Stimulated activated CD8-positive, alpha-beta memory T cell treated with anti-CD3 and anti-CD28 coated beads, Interleukin-7, amount 100 ng/mL, for 48 hours (primary cell): ENCODE measurements at regions not wholly inside any gene's neighbourhood (a gene's known extent, or its start where the extent isn't known, plus 50 kb on each side); places are given as distances from the start of the nearest gene placed in this dataset.

ENCODE experiments used
- DNase-seq, 2 donors: peaks; one replicate each; pipeline ENCODE4 v3.0.0-alpha.2; 2020; ENCODE audit warnings: low read depth in 1 of 2; ENCODE audit errors: extremely low read depth in 1 of 2

DNA sequence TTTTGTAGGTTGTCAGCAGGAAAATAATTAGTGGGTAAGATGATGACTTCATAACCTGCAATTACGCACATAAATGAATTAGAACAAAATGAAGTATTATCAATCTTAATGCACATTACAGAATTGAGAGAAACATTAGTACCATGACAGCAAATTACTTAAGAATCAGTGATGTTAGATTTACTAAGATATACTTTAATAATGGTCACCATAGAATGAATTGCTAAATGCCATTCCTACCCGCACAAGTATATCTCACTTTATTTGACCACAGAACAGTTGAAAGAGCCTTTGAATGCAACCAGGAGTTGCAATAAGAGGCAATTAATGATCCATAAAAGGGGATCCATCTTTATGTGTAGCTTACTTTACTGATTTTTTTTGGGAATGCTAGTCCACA is 816.4 kb upstream of the AGA start:
- DNase-seq, result no peak

DNA sequence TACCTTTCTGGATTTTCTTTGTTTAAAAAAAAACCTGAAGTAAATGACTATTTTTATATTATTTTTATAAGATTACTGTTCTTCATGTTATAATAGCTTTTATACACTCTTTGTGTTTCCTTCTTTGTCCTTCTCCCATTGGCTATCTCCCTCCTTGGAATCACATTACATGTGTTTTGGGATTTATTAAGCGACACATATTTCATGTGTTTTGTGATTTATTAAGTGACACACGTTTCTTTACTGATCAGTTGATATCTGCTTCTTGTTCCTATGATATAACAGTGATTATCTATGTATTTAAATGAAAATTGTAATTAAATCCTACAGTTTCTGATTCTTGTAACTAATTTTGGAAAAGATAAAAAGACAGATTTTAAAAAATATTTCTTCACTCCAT is 817.3 kb upstream of the AGA start:
- no peak for DNase-seq

- DNase-seq, result no peak
Observed at GRCh38 chr4:178264001-178264400, 821.8 kb upstream of the AGA start.

DNA sequence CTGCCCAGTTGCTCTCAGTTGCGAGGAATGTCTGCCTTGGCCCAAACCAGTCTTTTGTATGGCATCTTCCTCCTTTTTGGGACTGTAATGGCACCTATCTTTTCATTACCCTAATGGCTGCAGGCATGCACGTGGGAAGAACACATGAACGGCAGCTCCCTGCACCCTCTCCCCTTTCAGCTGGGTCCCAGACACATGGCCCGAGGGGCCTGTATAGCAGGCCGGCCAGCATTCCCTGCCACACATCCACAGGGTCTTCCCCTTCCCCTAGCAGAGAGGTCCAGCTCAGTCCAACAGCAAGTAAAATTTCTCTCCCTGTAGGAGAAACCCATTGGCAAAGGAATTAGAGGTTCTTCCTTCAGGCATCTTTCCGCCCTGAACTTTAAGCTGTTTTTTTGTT is 829.1 kb upstream of the AGA start:
- no peak for DNase-seq

DNA sequence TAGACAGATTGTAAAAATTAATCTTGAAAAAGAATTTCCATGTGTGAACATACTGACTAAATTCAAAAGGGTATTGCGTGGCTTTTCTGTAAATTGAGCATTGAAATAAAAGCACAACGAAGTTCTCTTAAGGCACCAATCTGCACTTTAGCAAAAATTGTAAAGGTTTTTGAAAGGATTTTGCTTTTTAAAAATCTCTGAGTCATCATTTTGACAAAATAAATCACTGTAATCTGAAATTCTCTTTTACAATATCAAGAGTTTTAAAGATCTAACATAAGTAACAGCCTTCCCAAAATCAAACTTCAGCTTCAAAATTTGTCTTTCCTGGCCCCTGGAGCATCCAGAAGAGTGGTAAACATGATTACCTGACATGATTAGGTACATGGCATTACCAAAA is 830.9 kb upstream of the AGA start:
- DNase-seq, result no peak

GRCh38 chr4:178275671-178276360 is 833.6 kb upstream of the AGA start:
- no peak for DNase-seq

DNA sequence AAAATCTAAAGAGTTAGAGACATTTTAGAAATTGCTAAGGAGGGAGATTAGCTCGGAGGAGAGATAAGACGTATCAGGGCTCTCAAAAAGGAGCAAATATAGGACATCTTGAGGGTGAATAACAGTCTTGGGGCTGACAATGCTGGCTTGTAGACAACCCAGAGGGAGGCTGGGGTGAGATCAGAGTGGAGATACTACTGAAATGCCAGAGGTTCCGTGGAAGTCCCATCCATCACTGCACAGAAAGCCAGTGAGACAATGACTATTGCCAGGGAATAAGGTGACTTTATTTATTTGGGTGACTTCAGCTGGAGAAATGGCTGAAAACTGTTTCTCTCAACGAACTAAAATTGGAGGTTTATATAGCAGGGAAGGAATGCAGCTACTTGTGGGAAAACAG is 838.1 kb upstream of the AGA start:
- DNase-seq, result no peak

- no peak for DNase-seq
Observed at GRCh38 chr4:178288462-178288861, 846.2 kb upstream of the AGA start.

DNA sequence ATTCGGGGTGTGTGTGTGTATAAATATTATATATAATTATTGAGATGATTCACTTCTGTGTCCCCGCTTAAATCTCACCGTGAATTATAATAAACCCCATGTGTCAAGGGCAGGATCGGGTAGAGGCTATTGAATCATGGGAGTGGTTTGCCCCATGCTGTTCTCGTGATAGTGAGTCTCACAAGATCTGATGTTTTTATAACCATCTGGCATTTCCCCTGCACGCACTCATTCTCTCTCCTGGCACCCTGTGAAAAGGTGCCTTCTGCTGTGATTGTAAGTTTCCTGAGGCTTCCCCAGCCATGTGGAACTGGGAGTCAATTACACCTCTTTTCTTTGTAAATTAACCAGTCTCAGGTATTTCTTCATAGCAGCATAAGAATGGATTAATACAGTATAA is 851.4 kb upstream of the AGA start:
- no peak for DNase-seq

GRCh38 chr4:178296669-178297068 is 854.4 kb upstream of the AGA start:
- no peak for DNase-seq

GRCh38 chr4:178306565-178306964 is 864.3 kb upstream of the AGA start:
- no peak for DNase-seq

GRCh38 chr4:178309890-178310289 is 867.7 kb upstream of the AGA start:
- no peak for DNase-seq

DNA sequence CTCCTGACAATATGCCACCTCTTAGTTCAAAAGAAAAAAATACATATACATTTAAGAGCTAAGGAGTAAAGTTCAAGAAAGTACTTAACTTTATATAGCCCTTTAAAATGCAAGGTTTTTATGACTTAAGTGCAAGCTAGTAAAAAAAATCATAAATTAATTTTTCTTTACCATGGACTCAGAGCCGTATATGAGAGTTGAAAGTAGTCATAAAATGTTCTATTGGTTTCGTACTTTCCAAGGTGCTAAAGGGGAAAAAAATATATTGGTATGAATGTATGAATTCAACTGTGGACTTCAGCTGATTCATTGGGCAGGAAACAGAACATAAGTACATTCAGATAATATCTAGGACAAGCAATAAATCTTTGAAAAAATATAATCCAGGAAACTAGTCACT is 869.8 kb upstream of the AGA start:
- no peak for DNase-seq

- DNase-seq, result no peak
Observed at GRCh38 chr4:178314287-178314686, 872.0 kb upstream of the AGA start.

DNA sequence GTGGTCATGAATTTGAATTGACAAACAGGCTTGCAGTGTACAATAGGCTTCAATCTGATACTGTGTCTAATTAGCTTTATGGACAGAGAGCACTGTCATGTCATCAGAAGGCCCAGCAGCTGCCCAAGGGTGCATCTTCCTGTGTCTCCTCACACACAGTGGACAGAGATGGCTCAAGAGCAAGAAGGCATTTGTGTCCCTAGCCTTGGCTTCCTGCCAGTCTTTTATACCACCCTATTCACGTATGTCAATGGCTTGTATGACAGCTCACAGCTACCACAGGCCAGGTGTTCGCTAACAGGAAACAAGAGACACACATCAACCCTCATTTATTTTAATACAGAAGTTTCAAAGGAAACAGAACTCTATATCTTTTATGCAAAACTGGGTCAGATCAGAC is 874.0 kb upstream of the AGA start:
- DNase-seq, result no peak

DNA sequence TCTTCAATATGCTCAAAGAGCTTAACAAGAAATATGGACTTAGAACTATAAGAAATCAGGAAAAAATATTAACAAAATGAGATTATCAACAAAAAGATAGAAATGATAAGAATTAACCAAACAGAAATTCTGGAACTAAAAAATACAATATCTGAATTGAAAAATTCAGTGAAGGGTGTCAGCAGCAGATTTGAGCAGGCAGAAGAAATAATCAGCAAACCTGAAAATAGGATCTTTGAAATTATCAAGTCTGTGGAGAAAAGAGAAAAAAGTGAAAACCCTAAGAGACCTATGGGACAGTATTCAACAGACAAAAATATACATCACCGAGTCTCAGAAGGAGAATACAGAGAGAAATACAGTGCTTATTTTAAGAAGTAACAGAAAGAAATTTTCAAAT is 877.8 kb upstream of the AGA start:
- no peak for DNase-seq

GRCh38 chr4:178322524-178323183 is 880.4 kb upstream of the AGA start:
- DNase-seq, result no peak

DNA sequence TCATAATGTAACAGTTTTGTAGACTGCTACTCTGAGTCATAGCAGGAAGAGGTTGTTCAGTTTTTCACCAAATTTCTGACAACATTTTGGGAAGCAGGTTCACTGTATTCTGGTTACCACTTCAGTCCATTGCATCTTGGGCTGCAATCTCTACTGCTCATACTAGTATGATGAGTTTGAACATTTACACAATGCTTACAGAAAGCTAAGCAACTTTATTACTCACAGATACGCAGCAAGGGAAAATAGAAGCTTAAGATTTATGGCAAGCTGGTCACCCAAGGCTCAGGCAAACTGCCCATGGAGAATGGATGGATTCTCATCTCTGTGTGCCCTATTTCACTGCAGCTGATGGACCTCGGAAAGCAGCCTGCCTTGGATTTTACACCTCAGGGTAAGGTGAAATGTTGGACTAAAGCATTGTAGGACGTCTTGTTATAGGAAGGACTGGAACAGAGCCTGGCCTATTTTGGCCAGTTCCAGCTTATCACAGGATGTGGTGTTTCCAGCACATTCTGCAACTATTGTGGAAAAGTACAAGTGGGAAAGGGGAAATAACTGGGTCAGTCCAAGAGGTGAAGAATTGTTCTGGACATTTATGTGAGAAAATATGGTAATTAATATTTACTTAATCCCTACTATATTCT is 887.1 kb upstream of the AGA start:
- DNase-seq, result no peak

GRCh38 chr4:178333355-178333754 is 891.1 kb upstream of the AGA start:
- no peak for DNase-seq

- no peak for DNase-seq
Observed at GRCh38 chr4:178339769-178340168, 897.5 kb upstream of the AGA start.

DNA sequence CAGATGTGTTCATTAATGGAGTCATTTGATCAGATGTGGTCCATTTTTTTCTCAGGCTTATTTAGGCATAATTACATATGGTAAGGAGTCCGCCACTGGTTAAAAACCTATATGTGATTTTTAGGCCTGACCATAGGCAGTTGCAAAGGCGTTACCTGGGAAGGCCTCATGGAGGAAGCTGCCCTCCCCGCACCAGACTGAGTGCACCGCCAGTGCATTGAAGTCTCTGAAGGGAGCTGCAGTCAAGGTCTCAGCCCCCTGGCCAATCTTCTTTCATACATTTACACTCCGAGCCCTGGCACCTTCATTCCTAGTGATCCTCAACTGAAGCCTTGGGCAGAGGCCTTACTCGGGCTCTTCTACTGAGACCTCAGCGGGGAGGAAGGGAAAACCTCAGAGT is 898.2 kb upstream of the AGA start:
- no peak for DNase-seq

GRCh38 chr4:178344096-178344495 is 901.9 kb upstream of the AGA start:
- no peak for DNase-seq
